Astrocyte of the cerebellum (primary cell): ENCODE measurements at regions not wholly inside any gene's neighbourhood (a gene's known extent, or its start where the extent isn't known, plus 50 kb on each side); places are given as distances from the start of the nearest gene placed in this dataset.

Source experiments
- DNase-seq: peaks from one replicate; pipeline ENCODE4 v3.0.0-alpha.2; 2011; ENCODE audit warnings: low read depth
- H3K4me3 ChIP-seq: 2 replicates; pipeline ENCODE4 v1.5.1; 2011; ENCODE audit warnings: mild to moderate bottlenecking, low read depth, low read length, moderate library complexity
- in situ Hi-C: cut with HindIII; loops from 2 replicates; pipeline ENCODE4 v1.10.0; 2017; ENCODE audit warnings: low sequenced_read_pairs
- TF ChIP-seq, protein P1 (sequence below): IDR thresholded peaks from 2 replicates; pipeline ENCODE4 v1.5.1; 2012; ENCODE audit warnings: low read length, low read depth, moderate library complexity, mild to moderate bottlenecking; ENCODE audit errors: missing control alignments

DNA sequence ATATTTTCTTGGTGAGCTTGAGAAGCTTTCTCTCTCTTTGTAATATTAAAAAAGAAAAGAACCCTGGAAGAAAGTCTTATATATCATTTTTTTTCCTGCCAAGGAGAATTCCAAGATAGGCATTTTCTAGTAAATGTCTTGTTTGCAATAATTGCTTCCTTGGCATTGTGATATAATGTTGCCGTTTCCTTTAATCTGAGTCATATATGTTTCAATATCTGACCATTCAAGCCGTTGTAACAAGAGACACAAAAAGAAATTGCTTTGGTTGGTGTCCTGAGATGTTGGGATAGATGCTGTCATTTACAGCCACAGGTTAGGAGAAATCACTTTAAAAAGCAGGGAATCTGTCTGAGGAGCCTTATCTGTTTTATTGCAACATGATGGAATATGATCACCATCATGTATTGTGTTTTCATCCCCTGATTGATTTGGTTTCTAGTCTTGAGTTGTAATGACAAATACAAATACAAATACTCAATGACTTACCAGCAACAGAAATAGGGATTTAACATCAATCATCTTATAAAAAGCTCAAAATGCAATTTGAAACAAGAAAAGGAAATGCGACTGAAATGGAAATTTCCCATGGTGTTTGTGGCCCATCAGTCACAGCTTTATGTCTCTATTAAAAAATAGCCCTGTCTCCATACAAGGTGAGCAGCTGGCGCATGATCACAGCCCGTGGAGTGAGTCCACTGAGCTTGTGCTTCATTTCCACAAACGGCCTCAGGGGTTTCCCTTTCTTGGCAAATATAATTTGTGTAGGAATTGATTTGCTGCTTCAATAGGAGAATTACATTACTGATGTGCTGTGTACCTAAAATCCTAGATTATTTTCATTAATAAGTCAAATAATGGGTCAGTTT is 250.1 kb upstream of the TRPC7 start:
- TF ChIP-seq, protein P1, sequence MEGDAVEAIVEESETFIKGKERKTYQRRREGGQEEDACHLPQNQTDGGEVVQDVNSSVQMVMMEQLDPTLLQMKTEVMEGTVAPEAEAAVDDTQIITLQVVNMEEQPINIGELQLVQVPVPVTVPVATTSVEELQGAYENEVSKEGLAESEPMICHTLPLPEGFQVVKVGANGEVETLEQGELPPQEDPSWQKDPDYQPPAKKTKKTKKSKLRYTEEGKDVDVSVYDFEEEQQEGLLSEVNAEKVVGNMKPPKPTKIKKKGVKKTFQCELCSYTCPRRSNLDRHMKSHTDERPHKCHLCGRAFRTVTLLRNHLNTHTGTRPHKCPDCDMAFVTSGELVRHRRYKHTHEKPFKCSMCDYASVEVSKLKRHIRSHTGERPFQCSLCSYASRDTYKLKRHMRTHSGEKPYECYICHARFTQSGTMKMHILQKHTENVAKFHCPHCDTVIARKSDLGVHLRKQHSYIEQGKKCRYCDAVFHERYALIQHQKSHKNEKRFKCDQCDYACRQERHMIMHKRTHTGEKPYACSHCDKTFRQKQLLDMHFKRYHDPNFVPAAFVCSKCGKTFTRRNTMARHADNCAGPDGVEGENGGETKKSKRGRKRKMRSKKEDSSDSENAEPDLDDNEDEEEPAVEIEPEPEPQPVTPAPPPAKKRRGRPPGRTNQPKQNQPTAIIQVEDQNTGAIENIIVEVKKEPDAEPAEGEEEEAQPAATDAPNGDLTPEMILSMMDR = no peak
- in situ Hi-C loops = no loop called here
- no peak overlapping the region for H3K4me3 ChIP-seq
- DNase-seq = no peak

DNA sequence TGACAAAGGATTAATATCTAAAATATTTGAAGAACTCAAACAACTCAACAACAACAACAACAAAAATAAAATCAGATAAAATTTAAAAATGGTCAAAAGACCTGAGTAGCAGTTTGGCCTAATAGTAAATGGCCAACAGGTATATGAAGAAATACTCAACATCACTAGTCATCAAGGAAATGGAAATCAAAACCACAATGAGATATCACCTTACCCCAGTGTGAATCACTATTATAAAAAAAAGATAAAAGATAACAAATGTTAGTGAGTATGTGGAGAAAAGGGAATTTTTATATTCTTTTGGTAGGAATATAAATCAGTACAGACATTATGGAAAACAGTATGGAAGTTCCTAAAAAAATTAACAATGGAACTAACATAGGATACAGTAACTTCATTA is 247.9 kb upstream of the TRPC7 start:
- no peak for DNase-seq
- no peak overlapping the region for H3K4me3 ChIP-seq
- in situ Hi-C loops = no loop called here
- TF ChIP-seq, protein P1 = no peak

DNA sequence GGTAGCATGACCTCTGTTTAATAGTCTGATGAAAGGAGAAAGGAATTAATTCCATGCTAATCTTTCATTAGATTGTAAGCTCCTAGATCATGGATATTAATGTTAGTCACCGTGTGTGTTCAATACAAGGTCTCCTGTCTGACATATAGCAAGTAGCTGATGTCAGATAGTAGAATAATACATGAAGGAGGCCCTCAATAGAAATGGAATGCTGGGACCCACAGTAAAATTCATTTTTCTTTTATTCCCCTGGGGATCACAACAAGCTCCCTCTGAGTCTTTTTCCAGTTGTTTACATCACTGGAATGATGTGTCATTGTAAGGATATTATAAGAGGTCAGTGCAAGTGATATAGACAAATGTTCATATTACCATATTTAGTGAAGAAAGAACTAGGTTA is 240.3 kb upstream of the TRPC7 start:
- H3K4me3 ChIP-seq = no peak overlapping the region
- TF ChIP-seq, protein P1 = no peak
- in situ Hi-C loops = no loop called here
- no peak for DNase-seq

DNA sequence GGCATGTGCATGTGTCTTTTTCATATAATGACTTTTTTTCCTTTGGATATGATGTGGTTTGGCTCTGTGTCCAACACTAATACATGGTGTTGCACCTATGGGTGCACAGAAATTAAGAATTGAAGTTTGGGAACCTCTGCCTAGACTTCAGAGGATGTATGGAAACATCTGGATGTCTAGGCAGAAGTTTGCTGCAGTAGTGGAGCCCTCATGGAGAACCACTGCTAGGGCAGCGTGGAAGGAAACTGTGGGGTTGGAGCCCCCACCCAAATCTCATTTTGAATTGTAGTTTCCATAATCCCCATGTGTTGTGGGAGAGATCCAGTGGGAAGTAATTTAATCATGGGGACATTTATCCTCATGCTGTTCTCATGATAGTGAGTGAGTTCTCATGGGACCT is 235.0 kb upstream of the TRPC7 start:
- TF ChIP-seq, protein P1 = no peak
- in situ Hi-C loops = no loop called here
- H3K4me3 ChIP-seq = no peak overlapping the region
- no peak for DNase-seq

DNA sequence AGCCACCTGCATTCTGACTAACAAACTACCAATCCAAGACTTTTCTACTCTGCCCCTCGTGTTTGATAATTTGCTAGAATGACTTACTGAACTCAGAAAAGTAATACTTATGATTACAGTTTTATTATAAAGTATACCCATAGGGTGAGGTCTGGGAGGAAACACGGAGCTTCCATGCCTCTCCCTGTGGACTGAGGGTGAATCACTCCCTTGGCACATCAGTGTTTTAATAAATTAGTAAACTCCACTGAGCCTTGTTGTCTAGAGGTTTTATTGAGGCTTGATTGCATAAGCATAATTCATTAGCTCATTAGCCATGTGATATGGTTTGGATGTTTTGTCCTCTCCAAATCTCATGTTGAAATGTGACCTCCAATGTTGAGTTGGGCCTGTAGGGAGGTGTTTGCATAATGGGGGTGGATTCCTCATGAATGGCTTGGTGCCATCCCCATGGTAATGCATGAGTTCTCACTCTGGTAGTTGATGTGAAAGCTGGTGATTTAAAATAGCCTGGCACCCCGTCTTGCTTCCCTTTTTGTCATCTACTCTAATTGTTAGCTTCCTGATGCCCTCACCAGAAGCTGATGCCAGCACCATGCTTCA is 233.6 kb upstream of the TRPC7 start:
- H3K4me3 ChIP-seq = no peak overlapping the region
- DNase-seq = no peak
- TF ChIP-seq, protein P1 = no peak
- in situ Hi-C loops = no loop called here

DNA sequence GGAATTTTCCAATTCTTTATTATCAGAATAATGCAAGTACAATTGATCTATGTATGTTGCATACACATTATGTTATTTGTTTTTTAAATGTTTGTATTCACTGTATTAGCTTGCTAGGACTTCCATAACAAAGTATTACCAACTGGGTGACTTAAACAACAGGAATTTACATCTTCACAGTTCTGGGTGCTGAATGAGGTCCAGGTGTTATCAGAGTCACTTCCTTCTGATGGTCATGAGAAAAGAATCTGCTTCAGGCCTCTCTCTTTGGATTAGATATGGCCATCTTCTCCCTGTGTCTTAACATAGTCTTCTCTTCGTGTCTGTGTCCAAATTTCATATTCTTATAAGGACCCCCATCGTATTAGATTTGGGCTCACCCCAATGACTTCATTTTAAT is 229.1 kb upstream of the TRPC7 start:
- TF ChIP-seq, protein P1 = no peak
- in situ Hi-C loops = no loop called here
- no peak for DNase-seq
- no peak overlapping the region for H3K4me3 ChIP-seq
